Nephron progenitor cell (in vitro differentiated cells): ENCODE measurements at regions not wholly inside any gene's neighbourhood (a gene's known extent, or its start where the extent isn't known, plus 50 kb on each side); places are given as distances from the start of the nearest gene placed in this dataset.

Source experiments
- DNase-seq: peaks from one replicate; pipeline ENCODE4 v3.0.0; 2021
- H3K27ac Mint-ChIP-seq: 2 replicates; pipeline ENCODE4 v1.8.0; 2021; ENCODE audit warnings: mild to moderate bottlenecking, moderate library complexity, mixed read lengths
- H3K27me3 Mint-ChIP-seq: 2 replicates; pipeline ENCODE4 v1.8.0; 2021; ENCODE audit warnings: mild to moderate bottlenecking, low read depth, mixed read lengths; ENCODE audit not compliant: poor library complexity
- H3K36me3 Mint-ChIP-seq: 2 replicates; pipeline ENCODE4 v1.8.0; 2021; ENCODE audit warnings: low read depth, mixed read lengths
- H3K4me1 Mint-ChIP-seq: 2 replicates; pipeline ENCODE4 v1.8.0; 2021; ENCODE audit warnings: mixed read lengths
- H3K4me3 Mint-ChIP-seq: 2 replicates; pipeline ENCODE4 v1.8.0; 2021; ENCODE audit warnings: mild to moderate bottlenecking, moderate library complexity, mixed read lengths
- H3K9me3 Mint-ChIP-seq: 2 replicates; pipeline ENCODE4 v1.8.0; 2021; ENCODE audit warnings: mild to moderate bottlenecking, moderate library complexity, mixed read lengths
- CTCF ChIP-seq: fragments of 200-600 bp; sonication (generic); IDR thresholded peaks from 2 replicates; pipeline ENCODE4 v1.5.0; 2021; ENCODE audit warnings: antibody characterized with exemption

- Mint-ChIP-seq H3K4me1 (peaks cover 25% of the 10 kb centered on the region), H3K4me3 (no peak overlapping the region), H3K9me3 (peaks cover 4% of the 10 kb centered on the region), H3K36me3 (no peaks in the 10 kb centered on the region), H3K27ac (no peak overlapping the region), H3K27me3 (peaks cover 14% of the 10 kb centered on the region)
- peak; percentile 11 for DNase-seq
- no peak for TF ChIP-seq CTCF
Observed at GRCh38 chr2:8193686-8194615, 487.9 kb upstream of the ID2 start.

- no peak for TF ChIP-seq CTCF
- peaks cover 34% of the 10 kb centered on the region for H3K4me1 Mint-ChIP-seq
- peaks cover 14% of the 10 kb centered on the region for H3K27me3 Mint-ChIP-seq
- no peak for DNase-seq
- H3K4me3 Mint-ChIP-seq = no peak overlapping the region
- H3K9me3 Mint-ChIP-seq = peaks cover 14% of the 10 kb centered on the region
- H3K36me3 Mint-ChIP-seq = peaks cover 6% of the 10 kb centered on the region
- H3K27ac Mint-ChIP-seq = no peak overlapping the region
Observed at GRCh38 chr2:8195784-8196183, 486.1 kb upstream of the ID2 start.

- H3K27ac Mint-ChIP-seq = no peak overlapping the region
- no peak overlapping the region for H3K4me3 Mint-ChIP-seq
- H3K36me3 Mint-ChIP-seq = peaks cover 6% of the 10 kb centered on the region
- H3K4me1 Mint-ChIP-seq = peaks cover 40% of the 10 kb centered on the region
- no peak for DNase-seq
- H3K9me3 Mint-ChIP-seq = peaks cover 14% of the 10 kb centered on the region
- TF ChIP-seq CTCF = no peak
- peaks cover 14% of the 10 kb centered on the region for H3K27me3 Mint-ChIP-seq
Observed at GRCh38 chr2:8196316-8196715, 485.5 kb upstream of the ID2 start.

- no peak for TF ChIP-seq CTCF
- H3K27me3 Mint-ChIP-seq = peaks cover 14% of the 10 kb centered on the region
- peaks cover 14% of the 10 kb centered on the region for H3K9me3 Mint-ChIP-seq
- H3K36me3 Mint-ChIP-seq = peaks cover 6% of the 10 kb centered on the region
- no peak overlapping the region for H3K27ac Mint-ChIP-seq
- no peak overlapping the region for H3K4me3 Mint-ChIP-seq
- DNase-seq = no peak
- peaks cover 42% of the 10 kb centered on the region for H3K4me1 Mint-ChIP-seq
Observed at GRCh38 chr2:8197101-8197500, 484.8 kb upstream of the ID2 start.

- H3K27me3 Mint-ChIP-seq = peaks cover 11% of the 10 kb centered on the region
- H3K4me3 Mint-ChIP-seq = no peak overlapping the region
- peaks cover 14% of the 10 kb centered on the region for H3K9me3 Mint-ChIP-seq
- peaks cover 6% of the 10 kb centered on the region for H3K36me3 Mint-ChIP-seq
- H3K4me1 Mint-ChIP-seq = peaks cover 42% of the 10 kb centered on the region
- no peak overlapping the region for H3K27ac Mint-ChIP-seq
- DNase-seq = no peak
- no peak for TF ChIP-seq CTCF
Observed at GRCh38 chr2:8197825-8198224, 484.0 kb upstream of the ID2 start.
